RWPE2 (cell line): ENCODE measurements at regions not wholly inside any gene's neighbourhood (a gene's known extent, or its start where the extent isn't known, plus 50 kb on each side); places are given as distances from the start of the nearest gene placed in this dataset.
"Not testable (repeated sequence)": the region's sequence is repeated elsewhere in the genome, so short reads cannot be mapped to it uniquely, and the experiment has no call there.

ENCODE experiments used
- ATAC-seq: fragments of 200-7000 bp; cut with Tn5 transposase; 3 replicates; pipeline ENCODE4 v1.9.1; 2021; ENCODE audit warnings: low read depth
- DNase-seq: peaks from one replicate; pipeline ENCODE4 v3.0.0-alpha.2; 2020; ENCODE audit warnings: low spot score
- H3K27ac ChIP-seq: fragments of 450-650 bp; 2 replicates; pipeline ENCODE4 v1.5.1; 2017; ENCODE audit warnings: mild to moderate bottlenecking; ENCODE audit not compliant: poor library complexity, severe bottlenecking
- H3K27me3 ChIP-seq: fragments of 250-450 bp; sonication (Bioruptor Pico); 2 replicates; pipeline ENCODE4 v1.5.1; 2021; ENCODE audit warnings: mild to moderate bottlenecking, moderate library complexity; ENCODE audit not compliant: insufficient read depth, poor library complexity, severe bottlenecking
- H3K36me3 ChIP-seq: fragments of 250-450 bp; sonication (Bioruptor Pico); 2 replicates; pipeline ENCODE4 v1.5.1; 2020; ENCODE audit warnings: low read depth, mild to moderate bottlenecking, moderate library complexity
- H3K4me1 ChIP-seq: fragments of 250-450 bp; sonication (Bioruptor Pico); 2 replicates; pipeline ENCODE4 v1.5.1; 2021; ENCODE audit warnings: mild to moderate bottlenecking, moderate library complexity; ENCODE audit not compliant: insufficient read depth, poor library complexity, severe bottlenecking
- H3K4me3 ChIP-seq: fragments of 250-450 bp; sonication (Bioruptor Pico); 2 replicates; pipeline ENCODE4 v1.5.1; 2021; ENCODE audit warnings: mild to moderate bottlenecking, moderate library complexity; ENCODE audit not compliant: severe bottlenecking
- H3K9me3 ChIP-seq: fragments of 250-450 bp; sonication (Bioruptor Pico); 2 replicates; pipeline ENCODE4 v1.5.1; 2021; ENCODE audit warnings: mild to moderate bottlenecking, moderate library complexity; ENCODE audit not compliant: severe bottlenecking
- TF ChIP-seq, protein P1 (sequence below): fragments of 450-650 bp; IDR thresholded peaks from one replicate; pipeline ENCODE4 v1.5.1; 2017; ENCODE audit warnings: mild to moderate bottlenecking, moderate library complexity; ENCODE audit not compliant: poor library complexity, severe bottlenecking

DNA sequence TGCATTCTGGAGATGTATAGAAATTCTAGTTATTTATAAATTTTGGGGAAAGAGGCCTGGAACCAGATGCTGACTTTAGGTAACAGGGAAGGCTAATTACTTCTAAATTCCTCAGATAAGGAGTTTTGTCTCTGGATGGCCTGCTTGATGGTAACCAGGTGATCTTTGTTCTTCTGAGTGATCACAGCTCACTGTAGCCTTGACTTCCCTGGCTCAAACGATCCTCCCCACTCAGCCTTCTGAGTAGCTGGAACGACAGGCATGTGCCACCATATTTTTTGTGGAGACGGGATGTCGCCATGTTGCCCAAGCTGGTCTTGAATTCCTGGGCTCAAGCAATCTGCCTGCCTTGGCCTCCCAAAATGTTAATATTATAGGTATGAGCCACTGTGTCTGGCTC is 54.4 kb upstream of the MSH6 start:
- ATAC-seq (no peak), DNase-seq (no peak)
- Histone ChIP-seq H3K27ac (no peak overlapping the region), H3K4me1 (no peaks in the 10 kb centered on the region), H3K4me3 (no peak overlapping the region), H3K27me3 (no peaks in the 10 kb centered on the region), H3K36me3 (no peaks in the 10 kb centered on the region), H3K9me3 (no peaks in the 10 kb centered on the region)
- TF ChIP-seq, protein P1, sequence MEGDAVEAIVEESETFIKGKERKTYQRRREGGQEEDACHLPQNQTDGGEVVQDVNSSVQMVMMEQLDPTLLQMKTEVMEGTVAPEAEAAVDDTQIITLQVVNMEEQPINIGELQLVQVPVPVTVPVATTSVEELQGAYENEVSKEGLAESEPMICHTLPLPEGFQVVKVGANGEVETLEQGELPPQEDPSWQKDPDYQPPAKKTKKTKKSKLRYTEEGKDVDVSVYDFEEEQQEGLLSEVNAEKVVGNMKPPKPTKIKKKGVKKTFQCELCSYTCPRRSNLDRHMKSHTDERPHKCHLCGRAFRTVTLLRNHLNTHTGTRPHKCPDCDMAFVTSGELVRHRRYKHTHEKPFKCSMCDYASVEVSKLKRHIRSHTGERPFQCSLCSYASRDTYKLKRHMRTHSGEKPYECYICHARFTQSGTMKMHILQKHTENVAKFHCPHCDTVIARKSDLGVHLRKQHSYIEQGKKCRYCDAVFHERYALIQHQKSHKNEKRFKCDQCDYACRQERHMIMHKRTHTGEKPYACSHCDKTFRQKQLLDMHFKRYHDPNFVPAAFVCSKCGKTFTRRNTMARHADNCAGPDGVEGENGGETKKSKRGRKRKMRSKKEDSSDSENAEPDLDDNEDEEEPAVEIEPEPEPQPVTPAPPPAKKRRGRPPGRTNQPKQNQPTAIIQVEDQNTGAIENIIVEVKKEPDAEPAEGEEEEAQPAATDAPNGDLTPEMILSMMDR: no peak

DNA sequence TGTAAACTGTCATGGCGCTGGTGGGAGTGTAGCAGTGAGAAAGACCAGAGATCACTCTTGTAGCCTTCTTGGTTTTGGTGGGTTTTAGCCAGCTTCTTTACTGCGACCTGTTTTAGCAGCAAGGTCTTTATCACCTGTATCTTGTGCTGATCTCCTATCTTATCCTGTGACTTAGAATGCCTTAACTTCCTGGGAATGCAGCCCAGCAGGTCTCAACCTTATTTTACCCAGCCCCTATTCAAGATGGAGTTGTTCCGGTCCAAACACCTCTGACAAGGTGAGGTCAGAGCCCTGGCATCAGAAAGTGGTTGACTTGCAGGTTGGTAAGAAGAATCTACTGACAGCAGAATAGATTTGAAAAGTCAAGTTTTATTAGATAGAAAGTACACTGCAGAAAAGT is 55.0 kb upstream of the MSH6 start:
- no peak for DNase-seq
- H3K4me3 ChIP-seq: no peak overlapping the region

DNA sequence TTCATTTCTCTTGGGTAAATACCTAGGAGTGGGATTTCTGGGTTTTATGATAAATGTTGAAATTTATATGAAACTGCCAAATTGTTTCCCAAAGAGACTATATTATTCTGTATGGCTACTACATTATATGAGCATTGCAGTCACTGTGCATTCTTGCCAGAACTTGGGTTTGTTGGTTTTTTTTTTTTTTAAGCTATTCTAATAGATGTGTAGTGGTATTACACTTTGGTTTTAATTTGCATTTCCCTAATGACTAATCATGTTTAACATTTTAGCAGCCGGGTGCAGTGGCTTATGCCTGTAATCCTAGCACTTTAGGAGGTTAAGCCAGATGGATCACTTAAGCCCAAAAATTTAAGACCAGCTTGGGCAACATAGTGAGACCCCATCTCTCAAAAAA is 56.0 kb upstream of the MSH6 start:
- not testable (repeated sequence) for H3K27me3 ChIP-seq, DNase-seq, H3K4me1 ChIP-seq, H3K36me3 ChIP-seq, H3K9me3 ChIP-seq, H3K4me3 ChIP-seq, H3K27ac ChIP-seq, ATAC-seq

More for the DNA sequence above, 55.0 kb upstream of the MSH6 start:
- no peaks in the 10 kb centered on the region for H3K9me3 ChIP-seq
- no peaks in the 10 kb centered on the region for H3K4me1 ChIP-seq
- H3K27ac ChIP-seq: no peak overlapping the region
- TF ChIP-seq, protein P1: no peak
- H3K36me3 ChIP-seq: no peaks in the 10 kb centered on the region
- no peak for ATAC-seq
- no peaks in the 10 kb centered on the region for H3K27me3 ChIP-seq

DNA sequence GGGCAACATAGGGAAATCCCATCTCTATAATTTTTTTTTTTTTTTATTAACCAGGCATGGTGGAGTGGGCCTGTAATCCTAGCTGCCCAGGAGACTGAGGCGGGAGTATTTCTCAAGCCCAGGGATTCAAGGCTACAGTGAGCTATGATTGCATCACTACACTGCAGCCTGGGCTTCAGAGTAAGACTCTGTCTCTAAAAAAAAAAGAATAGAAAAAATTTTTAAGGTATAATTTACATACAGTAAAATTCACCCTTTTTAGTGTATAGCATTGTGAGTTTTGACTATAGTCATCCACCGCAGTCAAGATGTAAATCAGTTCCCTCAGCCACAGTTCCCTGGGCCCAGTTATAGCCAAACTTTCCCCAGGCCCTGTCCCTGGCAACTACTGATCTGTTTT is 57.1 kb upstream of the MSH6 start:
- TF ChIP-seq, protein P1: no peak
- no peak overlapping the region for H3K4me3 ChIP-seq
- H3K4me1 ChIP-seq: no peaks in the 10 kb centered on the region

DNA sequence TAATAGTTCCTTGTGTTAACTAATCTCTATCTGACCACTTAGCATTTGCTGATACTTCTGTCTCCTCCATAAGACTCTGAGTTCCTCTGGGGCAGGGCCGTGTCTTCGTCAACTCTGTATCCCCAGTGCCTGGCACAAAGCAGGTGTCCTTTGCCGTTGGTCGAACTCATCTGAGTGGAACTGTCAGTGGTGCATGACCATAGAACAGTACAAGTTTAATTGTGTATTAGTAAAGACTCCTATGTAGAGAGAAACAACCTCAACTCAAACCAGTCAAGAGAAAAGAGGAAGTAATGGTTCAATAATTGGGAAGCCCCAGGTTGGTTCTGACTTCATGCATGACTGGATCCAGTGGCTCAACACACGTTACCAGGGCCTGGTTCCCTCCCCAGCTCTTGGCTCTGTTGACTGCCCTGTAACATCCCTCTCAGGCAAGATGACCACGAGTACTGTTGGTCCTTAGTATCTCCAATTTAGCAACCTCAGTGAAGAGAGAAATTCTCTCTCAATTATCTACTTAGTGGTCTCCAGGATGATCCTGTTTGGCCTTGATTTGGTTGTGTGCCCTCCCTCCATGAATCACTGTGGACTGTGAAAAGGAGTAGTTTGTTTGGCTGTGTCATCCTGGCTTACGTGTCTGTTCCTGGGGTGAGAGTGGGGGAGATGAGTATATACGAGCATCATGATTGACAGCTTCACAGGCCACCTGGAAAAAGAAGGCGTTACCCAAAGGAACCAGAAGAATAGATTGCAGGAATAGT is 58.5 kb upstream of the MSH6 start:
- ATAC-seq (peak; percentile 73), DNase-seq (no peak)
- Histone ChIP-seq H3K27ac (no peak overlapping the region), H3K27me3 (no peaks in the 10 kb centered on the region), H3K36me3 (no peaks in the 10 kb centered on the region), H3K4me1 (no peaks in the 10 kb centered on the region), H3K9me3 (no peaks in the 10 kb centered on the region), H3K4me3 (no peak overlapping the region)
- TF ChIP-seq, protein P1: no peak

More for the DNA sequence above, 57.1 kb upstream of the MSH6 start:
- no peak for ATAC-seq
- DNase-seq: no peak
- Histone ChIP-seq H3K27ac (no peak overlapping the region), H3K9me3 (no peaks in the 10 kb centered on the region), H3K36me3 (no peaks in the 10 kb centered on the region), H3K27me3 (no peaks in the 10 kb centered on the region)
